GM12878 (cell line): ENCODE measurements at regions not wholly inside any gene's neighbourhood (a gene's known extent, or its start where the extent isn't known, plus 50 kb on each side); places are given as distances from the start of the nearest gene placed in this dataset.

Experiments
- ASH2L ChIP-seq: fragments of 300-600, 200-600 bp; sonication (generic); IDR thresholded peaks from 2 replicates; pipeline ENCODE4 v1.6.1; 2017; ENCODE audit warnings: low read depth, mild to moderate bottlenecking, borderline replicate concordance
- CHD1 ChIP-seq: IDR thresholded peaks from 2 replicates; pipeline ENCODE4 v1.6.1; 2012; ENCODE audit warnings: low read depth, low read length, improper control_type of control experiment
- JUNB ChIP-seq: IDR thresholded peaks from 2 replicates; pipeline ENCODE4 v1.6.1; 2016; ENCODE audit warnings: antibody characterized with exemption, mild to moderate bottlenecking
- SMARCA5 ChIP-seq: fragments of 450-650 bp; IDR thresholded peaks from 2 replicates; pipeline ENCODE4 v1.6.1; 2017; ENCODE audit warnings: mild to moderate bottlenecking
- STAT3 ChIP-seq: IDR thresholded peaks from 2 replicates; pipeline ENCODE4 v1.6.1; 2011; ENCODE audit warnings: low read depth, low read length, improper control_type of control experiment
- ZNF24 ChIP-seq: fragments of 450-650 bp; IDR thresholded peaks from 2 replicates; pipeline ENCODE4 v1.6.1; 2017; ENCODE audit warnings: antibody characterized with exemption, mild to moderate bottlenecking
- TF ChIP-seq, protein P1 (sequence below): fragments of 450-650 bp; formaldehyde crosslinking; IDR thresholded peaks from 2 replicates; pipeline ENCODE4 v1.4.0; 2020; ENCODE audit warnings: mild to moderate bottlenecking, moderate library complexity
- TF ChIP-seq, protein P2 (sequence below): IDR thresholded peaks from 2 replicates; pipeline ENCODE4 v1.6.1; 2011; ENCODE audit warnings: low read depth, mild to moderate bottlenecking, low read length, moderate library complexity, borderline replicate concordance; ENCODE audit errors: extremely low read depth
- TF ChIP-seq, protein P3 (sequence below): fragments of 450-650 bp; IDR thresholded peaks from 2 replicates; pipeline ENCODE4 v1.6.1; 2018; ENCODE audit warnings: borderline replicate concordance, mild to moderate bottlenecking; ENCODE audit not compliant: partially characterized antibody
- TF ChIP-seq, protein P4 (sequence below): fragments of 450-650 bp; IDR thresholded peaks from 2 replicates; pipeline ENCODE4 v1.6.1; 2014; ENCODE audit warnings: mild to moderate bottlenecking

DNA sequence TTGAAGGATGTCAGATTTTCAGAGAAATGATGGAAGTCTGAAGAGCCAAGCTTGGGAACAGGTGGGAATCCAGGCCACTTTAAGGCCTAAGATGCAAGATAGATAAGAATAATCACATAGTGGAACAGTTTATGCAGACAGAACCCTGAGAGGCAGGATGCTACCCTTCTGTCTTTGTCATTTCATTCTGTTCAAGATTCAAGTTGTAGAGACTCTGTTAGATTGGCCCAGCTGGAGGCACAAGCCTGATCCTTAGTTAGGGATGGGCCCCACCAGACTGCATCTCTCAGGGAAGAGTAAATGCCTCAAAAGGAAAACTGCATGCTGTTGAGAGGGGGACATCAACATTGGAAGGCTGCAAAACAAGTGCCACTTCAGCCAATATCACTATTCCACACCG, 287.0 kb downstream of the PCNX1 start (continued):
- TF ChIP-seq CHD1: no peak
- TF ChIP-seq ZNF24: no peak
- TF ChIP-seq STAT3: no peak
- no peak for TF ChIP-seq SMARCA5
- TF ChIP-seq ASH2L: no peak
- TF ChIP-seq, protein P1, sequence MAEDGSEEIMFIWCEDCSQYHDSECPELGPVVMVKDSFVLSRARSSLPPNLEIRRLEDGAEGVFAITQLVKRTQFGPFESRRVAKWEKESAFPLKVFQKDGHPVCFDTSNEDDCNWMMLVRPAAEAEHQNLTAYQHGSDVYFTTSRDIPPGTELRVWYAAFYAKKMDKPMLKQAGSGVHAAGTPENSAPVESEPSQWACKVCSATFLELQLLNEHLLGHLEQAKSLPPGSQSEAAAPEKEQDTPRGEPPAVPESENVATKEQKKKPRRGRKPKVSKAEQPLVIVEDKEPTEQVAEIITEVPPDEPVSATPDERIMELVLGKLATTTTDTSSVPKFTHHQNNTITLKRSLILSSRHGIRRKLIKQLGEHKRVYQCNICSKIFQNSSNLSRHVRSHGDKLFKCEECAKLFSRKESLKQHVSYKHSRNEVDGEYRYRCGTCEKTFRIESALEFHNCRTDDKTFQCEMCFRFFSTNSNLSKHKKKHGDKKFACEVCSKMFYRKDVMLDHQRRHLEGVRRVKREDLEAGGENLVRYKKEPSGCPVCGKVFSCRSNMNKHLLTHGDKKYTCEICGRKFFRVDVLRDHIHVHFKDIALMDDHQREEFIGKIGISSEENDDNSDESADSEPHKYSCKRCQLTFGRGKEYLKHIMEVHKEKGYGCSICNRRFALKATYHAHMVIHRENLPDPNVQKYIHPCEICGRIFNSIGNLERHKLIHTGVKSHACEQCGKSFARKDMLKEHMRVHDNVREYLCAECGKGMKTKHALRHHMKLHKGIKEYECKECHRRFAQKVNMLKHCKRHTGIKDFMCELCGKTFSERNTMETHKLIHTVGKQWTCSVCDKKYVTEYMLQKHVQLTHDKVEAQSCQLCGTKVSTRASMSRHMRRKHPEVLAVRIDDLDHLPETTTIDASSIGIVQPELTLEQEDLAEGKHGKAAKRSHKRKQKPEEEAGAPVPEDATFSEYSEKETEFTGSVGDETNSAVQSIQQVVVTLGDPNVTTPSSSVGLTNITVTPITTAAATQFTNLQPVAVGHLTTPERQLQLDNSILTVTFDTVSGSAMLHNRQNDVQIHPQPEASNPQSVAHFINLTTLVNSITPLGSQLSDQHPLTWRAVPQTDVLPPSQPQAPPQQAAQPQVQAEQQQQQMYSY (CRISPR knock-in tag): no peak
- TF ChIP-seq, protein P2, sequence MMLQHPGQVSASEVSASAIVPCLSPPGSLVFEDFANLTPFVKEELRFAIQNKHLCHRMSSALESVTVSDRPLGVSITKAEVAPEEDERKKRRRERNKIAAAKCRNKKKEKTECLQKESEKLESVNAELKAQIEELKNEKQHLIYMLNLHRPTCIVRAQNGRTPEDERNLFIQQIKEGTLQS: no peak
- TF ChIP-seq, protein P3, sequence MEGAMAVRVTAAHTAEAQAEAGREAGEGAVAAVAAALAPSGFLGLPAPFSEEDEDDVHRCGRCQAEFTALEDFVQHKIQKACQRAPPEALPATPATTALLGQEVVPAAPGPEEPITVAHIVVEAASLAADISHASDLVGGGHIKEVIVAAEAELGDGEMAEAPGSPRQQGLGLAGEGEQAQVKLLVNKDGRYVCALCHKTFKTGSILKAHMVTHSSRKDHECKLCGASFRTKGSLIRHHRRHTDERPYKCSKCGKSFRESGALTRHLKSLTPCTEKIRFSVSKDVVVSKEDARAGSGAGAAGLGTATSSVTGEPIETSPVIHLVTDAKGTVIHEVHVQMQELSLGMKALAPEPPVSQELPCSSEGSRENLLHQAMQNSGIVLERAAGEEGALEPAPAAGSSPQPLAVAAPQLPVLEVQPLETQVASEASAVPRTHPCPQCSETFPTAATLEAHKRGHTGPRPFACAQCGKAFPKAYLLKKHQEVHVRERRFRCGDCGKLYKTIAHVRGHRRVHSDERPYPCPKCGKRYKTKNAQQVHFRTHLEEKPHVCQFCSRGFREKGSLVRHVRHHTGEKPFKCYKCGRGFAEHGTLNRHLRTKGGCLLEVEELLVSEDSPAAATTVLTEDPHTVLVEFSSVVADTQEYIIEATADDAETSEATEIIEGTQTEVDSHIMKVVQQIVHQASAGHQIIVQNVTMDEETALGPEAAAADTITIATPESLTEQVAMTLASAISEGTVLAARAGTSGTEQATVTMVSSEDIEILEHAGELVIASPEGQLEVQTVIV: no peak
- no peak for TF ChIP-seq JUNB
- TF ChIP-seq, protein P4, sequence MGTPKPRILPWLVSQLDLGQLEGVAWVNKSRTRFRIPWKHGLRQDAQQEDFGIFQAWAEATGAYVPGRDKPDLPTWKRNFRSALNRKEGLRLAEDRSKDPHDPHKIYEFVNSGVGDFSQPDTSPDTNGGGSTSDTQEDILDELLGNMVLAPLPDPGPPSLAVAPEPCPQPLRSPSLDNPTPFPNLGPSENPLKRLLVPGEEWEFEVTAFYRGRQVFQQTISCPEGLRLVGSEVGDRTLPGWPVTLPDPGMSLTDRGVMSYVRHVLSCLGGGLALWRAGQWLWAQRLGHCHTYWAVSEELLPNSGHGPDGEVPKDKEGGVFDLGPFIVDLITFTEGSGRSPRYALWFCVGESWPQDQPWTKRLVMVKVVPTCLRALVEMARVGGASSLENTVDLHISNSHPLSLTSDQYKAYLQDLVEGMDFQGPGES: no peak
- TF ChIP-seq, all 136 proteins: peak for 0
